ENCODE measurements at regions not wholly inside any gene's neighbourhood (a gene's known extent, or its start where the extent isn't known, plus 50 kb on each side); places are given as distances from the start of the nearest gene placed in this dataset.

- no peak for TF ChIP-seq EZH2 (IDR thresholded peaks at IDR 0.05; ENCODE audit: low read length, unreplicated experiment)
- TF ChIP-seq CTCF (conservative IDR thresholded peaks at IDR 0.05; ENCODE audit: low read depth, low read length) = no peak
These were observed 257.3 kb upstream of the PLEKHG7 start for GRCh38 chr12:92445253-92446082.
